Choroid plexus epithelial cell (primary cell): ENCODE measurements at regions not wholly inside any gene's neighbourhood (a gene's known extent, or its start where the extent isn't known, plus 50 kb on each side); places are given as distances from the start of the nearest gene placed in this dataset.
"Not testable (repeated sequence)": the region's sequence is repeated elsewhere in the genome, so short reads cannot be mapped to it uniquely, and the experiment has no call there.

Source experiments
- DNase-seq: peaks from one replicate; pipeline ENCODE4 v3.0.0-alpha.2; 2010; ENCODE audit warnings: low read depth
- H3K4me3 ChIP-seq: 2 replicates; pipeline ENCODE4 v1.5.1; 2011; ENCODE audit warnings: low read depth, mild to moderate bottlenecking, control low read depth, low read length, moderate library complexity
- CTCF ChIP-seq: conservative IDR thresholded peaks from 2 replicates; pipeline ENCODE4 v1.5.1; 2011; ENCODE audit warnings: low read depth, mild to moderate bottlenecking, control low read depth, inconsistent platforms, low read length, moderate library complexity

- no peak overlapping the region for H3K4me3 ChIP-seq
- no peak for TF ChIP-seq CTCF
- DNase-seq = peak; percentile 13
Observed at GRCh38 chr6:66307490-66307889, 600.5 kb upstream of the EYS start.

- TF ChIP-seq CTCF = no peak
- DNase-seq = no peak
- H3K4me3 ChIP-seq = no peak overlapping the region
Observed at GRCh38 chr6:66291905-66292304, 584.9 kb upstream of the EYS start.

- no peak for DNase-seq
- TF ChIP-seq CTCF = no peak
- H3K4me3 ChIP-seq = no peak overlapping the region
Observed at GRCh38 chr6:66289889-66290288, 582.9 kb upstream of the EYS start.

DNA sequence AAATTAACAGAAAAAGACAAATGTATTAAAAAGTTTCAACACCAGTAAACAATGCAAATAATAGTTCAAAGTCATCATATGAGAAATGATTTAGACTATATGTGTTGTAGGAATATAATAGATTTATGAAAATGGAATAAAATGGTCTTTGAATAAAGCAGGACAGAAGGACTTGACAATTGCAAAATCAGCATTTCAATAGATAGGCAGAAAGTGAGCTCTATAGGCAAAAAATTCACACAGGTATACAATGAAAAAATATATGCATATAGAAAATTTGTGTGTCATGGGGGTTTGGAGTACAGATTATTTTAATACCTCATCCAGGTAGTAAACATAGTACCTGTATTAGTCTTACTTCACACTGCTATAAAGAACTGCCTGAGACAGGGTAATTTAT lies 571.1 kb upstream of the EYS start:
- TF ChIP-seq CTCF = no peak
- DNase-seq = no peak
- H3K4me3 ChIP-seq = no peak overlapping the region

- H3K4me3 ChIP-seq = no peak overlapping the region
- TF ChIP-seq CTCF = no peak
- no peak for DNase-seq
Observed at GRCh38 chr6:66277400-66277799, 570.4 kb upstream of the EYS start.

- H3K4me3 ChIP-seq = no peak overlapping the region
- TF ChIP-seq CTCF = no peak
- no peak for DNase-seq
Observed at GRCh38 chr6:66265737-66266136, 558.7 kb upstream of the EYS start.

- H3K4me3 ChIP-seq = no peak overlapping the region
- TF ChIP-seq CTCF = no peak
- no peak for DNase-seq
Observed at GRCh38 chr6:66264376-66264775, 557.4 kb upstream of the EYS start.

- not testable (repeated sequence) for H3K4me3 ChIP-seq, DNase-seq
Observed at GRCh38 chr6:66258731-66259487, 551.9 kb upstream of the EYS start.
